HEK293 (cell line): ENCODE measurements at regions not wholly inside any gene's neighbourhood (a gene's known extent, or its start where the extent isn't known, plus 50 kb on each side); places are given as distances from the start of the nearest gene placed in this dataset.

Experiments used
- CTCF ChIA-PET: fragments of 350-600 bp; formaldehyde crosslinking; extraction: SDS; loops from one replicate; lab custom pipeline; 2021; ENCODE audit warnings: antibody characterized with exemption; lab: Yijun Ruan, JAX
- POLR2A ChIA-PET: fragments of 300-600 bp; formaldehyde crosslinking; extraction: SDS; loops from one replicate; lab custom pipeline; 2020; ENCODE audit warnings: antibody characterized with exemption, inconsistent platforms; lab: Yijun Ruan, JAX
- H3K27ac ChIP-seq: fragments of 200-500 bp; sonication (Bioruptor generic); 2 replicates; pipeline ENCODE4 v1.5.1; 2014; ENCODE audit warnings: low read depth, low read length, control low read depth, inconsistent platforms; ENCODE audit errors: extremely low read depth
- H3K36me3 ChIP-seq, 2 experiments: fragments of 200-500 bp in 1 of 2; sonication (Bioruptor generic) in 1 of 2; 1 replicate in 1 of 2; 2 replicates in 1 of 2; pipeline ENCODE4 v1.5.1; 2014 to 2017; ENCODE audit warnings: inconsistent platforms in 2 of 2, low read length in 2 of 2; ENCODE audit not compliant: control insufficient read depth in 2 of 2, insufficient read depth in 1 of 2
- H3K4me1 ChIP-seq: fragments of 200-500 bp; sonication (Bioruptor generic); 2 replicates; pipeline ENCODE4 v1.5.1; 2014; ENCODE audit warnings: mild to moderate bottlenecking, low read length, inconsistent platforms; ENCODE audit not compliant: control insufficient read depth, insufficient read depth
- H3K4me3 ChIP-seq: 2 replicates; pipeline ENCODE4 v1.5.1; 2011; ENCODE audit warnings: low read depth, mild to moderate bottlenecking, control low read depth, low read length, moderate library complexity
- H3K9me3 ChIP-seq: fragments of 200-500 bp; sonication (Bioruptor generic); 2 replicates; pipeline ENCODE4 v1.5.1; 2014; ENCODE audit warnings: low read depth, low read length, inconsistent platforms; ENCODE audit not compliant: control insufficient read depth, insufficient read depth
- AEBP2 ChIP-seq: fragments of 450-650 bp; formaldehyde crosslinking; IDR thresholded peaks from 2 replicates; pipeline ENCODE4 v1.5.1; 2016; ENCODE audit warnings: missing biosample characterization, missing genetic modification characterization, borderline replicate concordance
- FEZF1 ChIP-seq: fragments of 450-650 bp; formaldehyde crosslinking; IDR thresholded peaks from 2 replicates; pipeline ENCODE4 v1.5.1; 2016; ENCODE audit warnings: missing biosample characterization, missing genetic modification characterization
- GFI1B ChIP-seq: fragments of 450-650 bp; formaldehyde crosslinking; IDR thresholded peaks from 2 replicates; pipeline ENCODE4 v1.5.1; 2016; ENCODE audit warnings: missing biosample characterization, missing genetic modification characterization
- HOXA7 ChIP-seq: sonication (generic); formaldehyde crosslinking; IDR thresholded peaks from 2 replicates; pipeline ENCODE4 v1.8.1; 2022; ENCODE audit warnings: missing genetic modification reagents, borderline replicate concordance
- PRDM2 ChIP-seq: fragments of 450-650 bp; formaldehyde crosslinking; IDR thresholded peaks from 2 replicates; pipeline ENCODE4 v1.5.1; 2016; ENCODE audit warnings: missing biosample characterization, missing genetic modification characterization, borderline replicate concordance
- ZBTB17 ChIP-seq: fragments of 450-650 bp; formaldehyde crosslinking; IDR thresholded peaks from 2 replicates; pipeline ENCODE4 v1.5.1; 2016; ENCODE audit warnings: missing biosample characterization, missing genetic modification characterization
- ZFHX2 ChIP-seq: fragments of 450-650 bp; formaldehyde crosslinking; conservative IDR thresholded peaks from 2 replicates; pipeline ENCODE4 v1.5.1; 2016; ENCODE audit warnings: missing biosample characterization, missing genetic modification characterization
- ZFP41 ChIP-seq: fragments of 450-650 bp; formaldehyde crosslinking; IDR thresholded peaks from 2 replicates; pipeline ENCODE4 v1.5.1; 2016; ENCODE audit warnings: missing biosample characterization, missing genetic modification characterization, borderline replicate concordance
- ZIC2 ChIP-seq: fragments of 450-650 bp; formaldehyde crosslinking; IDR thresholded peaks from 2 replicates; pipeline ENCODE4 v1.5.1; 2016; ENCODE audit warnings: missing biosample characterization, missing genetic modification characterization
- ZNF157 ChIP-seq: fragments of 450-650 bp; formaldehyde crosslinking; IDR thresholded peaks from 2 replicates; pipeline ENCODE4 v1.5.1; 2016; ENCODE audit warnings: missing biosample characterization, missing genetic modification characterization
- ZNF280C ChIP-seq: fragments of 450-650 bp; formaldehyde crosslinking; IDR thresholded peaks from 2 replicates; pipeline ENCODE4 v1.5.1; 2016; ENCODE audit warnings: missing biosample characterization, missing genetic modification characterization
- ZNF311 ChIP-seq: fragments of 450-650 bp; formaldehyde crosslinking; IDR thresholded peaks from 2 replicates; pipeline ENCODE4 v1.5.1; 2017; ENCODE audit warnings: missing biosample characterization, missing genetic modification characterization, borderline replicate concordance
- ZNF391 ChIP-seq: fragments of 450-650 bp; formaldehyde crosslinking; IDR thresholded peaks from 2 replicates; pipeline ENCODE4 v1.5.1; 2016; ENCODE audit warnings: low read depth, missing biosample characterization, missing genetic modification characterization, borderline replicate concordance
- ZNF514 ChIP-seq: fragments of 450-650 bp; formaldehyde crosslinking; IDR thresholded peaks from 2 replicates; pipeline ENCODE4 v1.5.1; 2016; ENCODE audit warnings: missing biosample characterization, missing genetic modification characterization
- ZNF544 ChIP-seq: fragments of 450-650 bp; formaldehyde crosslinking; IDR thresholded peaks from 2 replicates; pipeline ENCODE4 v1.5.0; 2017; ENCODE audit warnings: missing biosample characterization, missing genetic modification characterization
- ZNF600 ChIP-seq: fragments of 450-650 bp; formaldehyde crosslinking; IDR thresholded peaks from 2 replicates; pipeline ENCODE4 v1.5.1; 2016; ENCODE audit warnings: missing biosample characterization, missing genetic modification characterization
- ZNF639 ChIP-seq: fragments of 450-650 bp; formaldehyde crosslinking; IDR thresholded peaks from 2 replicates; pipeline ENCODE4 v1.5.1; 2016; ENCODE audit warnings: missing biosample characterization, missing genetic modification characterization
- ZNF664 ChIP-seq: fragments of 450-650 bp; formaldehyde crosslinking; IDR thresholded peaks from 2 replicates; pipeline ENCODE4 v1.5.1; 2016; ENCODE audit warnings: missing biosample characterization, missing genetic modification characterization
- ZNF704 ChIP-seq: fragments of 450-650 bp; formaldehyde crosslinking; IDR thresholded peaks from 2 replicates; pipeline ENCODE4 v1.5.1; 2016; ENCODE audit warnings: missing biosample characterization, missing genetic modification characterization
- ZSCAN16 ChIP-seq: fragments of 450-650 bp; formaldehyde crosslinking; IDR thresholded peaks from 2 replicates; pipeline ENCODE4 v1.5.1; 2016; ENCODE audit warnings: missing biosample characterization, missing genetic modification characterization

- Histone ChIP-seq H3K4me1 (no peaks in the 10 kb centered on the region), H3K9me3 (no peaks in the 10 kb centered on the region), H3K36me3 (no peaks in the 10 kb centered on the region), H3K4me3 (no peak overlapping the region), H3K27ac (no peak overlapping the region)
- CTCF ChIA-PET = no interaction called here
- POLR2A ChIA-PET = no interaction called here
- no peak for TF ChIP-seq ZNF514 (tag by site-specific recombination)
- TF ChIP-seq ZNF544 (tag by site-specific recombination) = no peak
- no peak for TF ChIP-seq ZIC2 (tag by site-specific recombination)
- TF ChIP-seq ZFP41 (tag by site-specific recombination) = no peak
- no peak for TF ChIP-seq GFI1B (tag by site-specific recombination)
- TF ChIP-seq ZNF157 (tag by site-specific recombination) = no peak
- no peak for TF ChIP-seq FEZF1
- TF ChIP-seq ZNF280C = no peak
- no peak for TF ChIP-seq ZBTB17 (tag by site-specific recombination)
- TF ChIP-seq ZNF600 (tag by site-specific recombination) = no peak
- no peak for TF ChIP-seq ZNF704 (tag by site-specific recombination)
- TF ChIP-seq, all 188 proteins: peak for 0
Observed at GRCh38 chr17:15095935-15096334, 169.2 kb downstream of the PMP22 start.

GRCh38 chr17:15092762-15093161, 172.4 kb downstream of the PMP22 start:
- no peaks in the 10 kb centered on the region for H3K9me3 ChIP-seq
- H3K4me1 ChIP-seq = no peaks in the 10 kb centered on the region
- TF ChIP-seq ZNF639 (no peak), PRDM2 (tag by site-specific recombination) (no peak), ZNF311 (tag by site-specific recombination) (no peak), ZNF664 (tag by site-specific recombination) (no peak), ZNF391 (tag by site-specific recombination) (no peak), ZSCAN16 (tag by site-specific recombination) (no peak), AEBP2 (tag by site-specific recombination) (no peak), HOXA7 (CRISPR knock-in tag) (no peak), ZFHX2 (no peak)
- H3K4me3 ChIP-seq = no peak overlapping the region
- ChIA-PET CTCF (interaction anchor here (0.6 to 1.6 kb wide), 4 partner anchors 11 to 118 kb away, joined by 3 to 5 read pairs (median 3); no protein-coding TSS in a partner anchor), POLR2A (no interaction called here)
- H3K36me3 ChIP-seq = no peaks in the 10 kb centered on the region
- no peak overlapping the region for H3K27ac ChIP-seq
